Spleen (tissue), 11 donors: ENCODE measurements at regions not wholly inside any gene's neighbourhood (a gene's known extent, or its start where the extent isn't known, plus 50 kb on each side); places are given as distances from the start of the nearest gene placed in this dataset.

ENCODE experiments used
- DNase-seq: peaks from one replicate; pipeline ENCODE4 v3.0.0-alpha.2; 2020
- H3K27ac ChIP-seq, 8 donors: fragments of 200-600 bp; sonication (generic) in 7 of 8; 1 replicate in 4 of 8; 2 replicates in 4 of 8; pipeline versions ENCODE4 v1.5.0 to v1.8.0; 2016 to 2021; ENCODE audit warnings: inconsistent platforms in 4 of 8, mild to moderate bottlenecking in 4 of 8, moderate library complexity in 1 of 8
- H3K27me3 ChIP-seq, 7 donors: fragments of 200-600 bp; sonication (generic) in 6 of 7; replicated peaks in 1 of 7; 1 replicate in 4 of 7; 2 replicates in 3 of 7; pipeline versions ENCODE4 v1.5.0 to v1.8.0; 2016 to 2021; ENCODE audit warnings: inconsistent platforms in 3 of 7, mild to moderate bottlenecking in 1 of 7
- H3K36me3 ChIP-seq, 6 donors: fragments of 200-600 bp; sonication (generic) in 5 of 6; 1 replicate in 4 of 6; 2 replicates in 2 of 6; pipeline versions ENCODE4 v1.5.0 to v1.8.0; 2016 to 2021; ENCODE audit warnings: inconsistent platforms in 2 of 6
- H3K4me1 ChIP-seq, 6 donors: fragments of 200-600 bp; sonication (generic) in 5 of 6; 1 replicate in 3 of 6; 2 replicates in 3 of 6; pipeline versions ENCODE4 v1.5.0 to v1.8.0; 2016 to 2021; ENCODE audit warnings: inconsistent platforms in 3 of 6
- H3K4me3 ChIP-seq, 8 donors: fragments of 200-600 bp; sonication (generic) in 7 of 8; 1 replicate in 4 of 8; 2 replicates in 4 of 8; pipeline versions ENCODE4 v1.5.0 to v1.8.0; 2016 to 2021; ENCODE audit warnings: inconsistent platforms in 4 of 8, mild to moderate bottlenecking in 4 of 8, moderate library complexity in 2 of 8
- H3K9me3 ChIP-seq, 8 donors: fragments of 200-600 bp; sonication (generic) in 7 of 8; 1 replicate in 4 of 8; 2 replicates in 4 of 8; pipeline versions ENCODE4 v1.5.0 to v1.8.0; 2016 to 2021; ENCODE audit warnings: inconsistent platforms in 4 of 8
- CTCF ChIP-seq, 11 experiments: fragments of 200-600 bp in 7 of 11; fragments of 450-650 bp in 4 of 11; sonication (generic) in 4 of 11; IDR thresholded peaks in 8 of 11; conservative IDR thresholded peaks in 3 of 11; 1 replicate in 7 of 11; 2 replicates in 4 of 11; pipeline versions ENCODE4 v1.4.0 to v1.8.0; 2016 to 2021; ENCODE audit warnings: antibody characterized with exemption in 11 of 11, inconsistent platforms in 4 of 11, mild to moderate bottlenecking in 1 of 11
- POLR2A ChIP-seq, 3 donors: fragments of 450-650 bp; IDR thresholded peaks; one replicate each; pipeline ENCODE4 v1.5.1; 2017; ENCODE audit warnings: antibody characterized with exemption in 3 of 3, mild to moderate bottlenecking in 1 of 3
- POLR2AphosphoS5 ChIP-seq, 3 donors: sonication (generic); formaldehyde crosslinking; IDR thresholded peaks; one replicate each; pipeline ENCODE4 v1.5.1; 2017; ENCODE audit warnings: antibody characterized with exemption in 3 of 3
- WGBS, 5 donors: extraction: QIAGEN DNeasy Blood & Tissue Kit in 3 of 5; methylation state at CpG; one replicate each; pipeline versions ENCODE4 v1.1.5 to v1.1.7; 2013 to 2018; 5-methylcytosine and 5-hydroxymethylcytosine counted together
- intact Hi-C: fragments of 100-400 bp; cut with DNase I; formaldehyde crosslinking; loops from one replicate; pipeline ENCODE4 v1.15.0; 2023; ENCODE audit warnings: low total_unique reads
- donor health status: healthy with polysubstance abuse.
- donor health status: DM: no; HTN: no; CAD: no; lungs with moderate emphysema.
- donor health status: DM: no; HTN: no; CAD: no.
- donor health status: Bipolar disorder and iron deficiency.
- donor health status: healthy.
- donor health status: DM: no; HTN: no; CAD: no.
- donor health status: DM: yes; HTN: yes; CAD: no.

DNA sequence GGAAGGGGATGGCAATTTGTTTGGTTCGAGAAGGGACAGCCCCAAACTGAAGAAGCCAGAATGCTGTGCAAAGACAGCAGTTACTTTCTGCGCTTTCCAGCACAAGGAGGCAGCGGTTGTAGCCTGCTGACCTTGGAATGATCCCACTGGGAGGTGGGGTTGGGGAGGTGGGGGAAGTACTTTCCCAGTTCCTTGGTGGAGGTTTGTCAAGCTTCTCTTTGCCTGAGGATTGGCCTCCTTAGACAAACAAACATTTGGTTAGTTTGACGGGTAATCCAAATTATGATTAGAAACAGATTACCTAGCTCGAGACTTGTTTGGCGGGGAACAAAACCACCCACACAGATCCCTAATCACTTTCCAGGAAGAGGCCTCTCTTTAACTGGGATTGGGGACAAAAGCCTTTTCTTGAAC, 79.1 kb upstream of the EGLN3 start:
- Histone ChIP-seq H3K9me3 (no peaks in the 10 kb centered on the region), H3K36me3 (no peaks in the 10 kb centered on the region), H3K4me3 (no peak overlapping the region), H3K27me3 (no peaks in the 10 kb centered on the region), H3K4me1 (no peaks in the 10 kb centered on the region), H3K27ac (no peak overlapping the region)
- intact Hi-C loops: no loop called here
- 72 to 91% (median 86%) methylated on average over 6 of the region's 6 CpGs for WGBS, 5 donors
- no peak for DNase-seq
- TF ChIP-seq CTCF (IDR thresholded peaks at IDR 0.05 in 8 of 11, conservative IDR thresholded peaks at IDR 0.05 in 3 of 11) (no peak), POLR2AphosphoS5 (IDR thresholded peaks at IDR 0.05) (no peak), POLR2A (IDR thresholded peaks at IDR 0.05) (no peak)

DNA sequence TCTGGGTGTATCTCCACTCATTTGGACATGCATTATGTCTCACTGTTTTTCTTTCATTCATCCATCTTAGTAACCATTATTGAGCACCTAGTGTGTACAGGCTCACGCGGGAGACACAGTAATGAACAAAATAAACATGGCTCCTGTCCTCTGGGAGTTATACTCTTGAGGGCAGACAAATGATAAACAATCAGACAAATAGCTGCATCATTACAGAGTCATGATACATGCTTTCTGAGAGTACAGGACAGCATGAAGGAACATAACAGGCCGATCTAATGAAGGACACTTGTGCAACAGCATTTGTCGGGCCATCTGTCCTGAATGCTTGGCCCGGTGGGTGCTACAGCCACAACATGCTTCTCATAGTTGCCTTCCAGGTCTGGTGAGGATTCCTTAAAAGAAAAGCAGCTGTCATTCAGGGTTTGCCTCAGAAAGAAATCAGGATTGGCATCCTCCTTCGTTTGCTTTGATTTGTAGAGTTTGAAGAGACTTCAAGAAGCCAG, 77.2 kb upstream of the EGLN3 start:
- Histone ChIP-seq H3K27me3 (no peaks in the 10 kb centered on the region), H3K9me3 (no peaks in the 10 kb centered on the region), H3K4me1 (no peaks in the 10 kb centered on the region), H3K36me3 (no peaks in the 10 kb centered on the region), H3K4me3 (no peak overlapping the region), H3K27ac (no peak overlapping the region)
- TF ChIP-seq CTCF (IDR thresholded peaks at IDR 0.05 in 8 of 11, conservative IDR thresholded peaks at IDR 0.05 in 3 of 11) (no peak), POLR2AphosphoS5 (IDR thresholded peaks at IDR 0.05) (no peak), POLR2A (IDR thresholded peaks at IDR 0.05) (no peak)
- intact Hi-C loops: no loop called here
- WGBS, 5 donors: 77 to 98% (median 92%) methylated on average over 6 of the region's 6 CpGs
- DNase-seq: no peak

- H3K4me3 ChIP-seq: no peak overlapping the region
- H3K27ac ChIP-seq: no peak overlapping the region
- H3K4me1 ChIP-seq: no peaks in the 10 kb centered on the region
- 72 to 86% (median 75%) methylated on average over 2 to 3 of the region's 3 CpGs for WGBS, 5 donors
- H3K36me3 ChIP-seq: no peaks in the 10 kb centered on the region
- intact Hi-C loops: no loop called here
- TF ChIP-seq CTCF (IDR thresholded peaks at IDR 0.05 in 8 of 11, conservative IDR thresholded peaks at IDR 0.05 in 3 of 11) (no peak), POLR2AphosphoS5 (IDR thresholded peaks at IDR 0.05) (no peak), POLR2A (IDR thresholded peaks at IDR 0.05) (no peak)
- no peak for DNase-seq
- no peaks in the 10 kb centered on the region for H3K27me3 ChIP-seq
- no peaks in the 10 kb centered on the region for H3K9me3 ChIP-seq
These were observed 76.5 kb upstream of the EGLN3 start for GRCh38 chr14:34027130-34027989.

DNA sequence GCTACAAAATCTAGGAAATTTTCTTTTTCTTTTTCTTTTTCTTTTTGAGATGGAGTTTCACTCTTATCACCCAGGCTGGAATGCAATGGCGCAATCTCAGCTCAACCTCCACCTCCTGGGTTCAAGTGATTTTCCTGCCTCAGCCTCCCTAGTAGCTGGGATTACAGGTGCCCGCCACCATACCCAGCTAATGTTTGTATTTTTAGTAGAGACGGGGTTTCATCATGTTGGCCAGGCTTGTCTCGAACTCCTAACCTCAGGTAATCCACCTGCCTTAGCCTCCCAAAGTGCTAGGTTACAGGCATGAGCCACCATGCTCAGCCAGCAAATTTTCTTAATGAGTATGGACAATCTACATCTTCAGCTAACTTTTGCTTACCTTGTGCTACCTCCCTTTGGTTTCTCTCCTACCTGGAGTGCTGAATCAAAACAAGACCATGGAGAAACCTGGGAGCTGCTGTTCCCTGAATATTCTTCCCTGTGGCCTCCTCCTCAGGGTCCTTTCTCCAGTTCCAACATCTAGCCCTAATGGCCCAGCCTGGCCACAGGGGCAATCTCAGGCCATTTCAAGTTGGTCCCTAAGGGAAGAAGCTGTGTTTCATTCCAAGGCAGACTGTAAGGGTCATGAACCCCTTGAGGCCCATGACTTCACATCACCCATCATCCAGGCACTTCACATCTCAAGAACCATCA, 74.6 kb upstream of the EGLN3 start:
- Histone ChIP-seq H3K4me3 (no peak overlapping the region), H3K9me3 (no peaks in the 10 kb centered on the region), H3K4me1 (no peaks in the 10 kb centered on the region), H3K27me3 (no peaks in the 10 kb centered on the region), H3K36me3 (no peaks in the 10 kb centered on the region), H3K27ac (no peak overlapping the region)
- intact Hi-C loops: no loop called here
- WGBS, 5 donors: 85 to 95% (median 93%) methylated on average over 4 of the region's 4 CpGs
- DNase-seq: no peak
- TF ChIP-seq CTCF (IDR thresholded peaks at IDR 0.05 in 8 of 11, conservative IDR thresholded peaks at IDR 0.05 in 3 of 11): no peak
- TF ChIP-seq POLR2AphosphoS5 (IDR thresholded peaks at IDR 0.05): no peak
- no peak for TF ChIP-seq POLR2A (IDR thresholded peaks at IDR 0.05)
